GM11168 (cell line): ENCODE measurements at regions not wholly inside any gene's neighbourhood (a gene's known extent, or its start where the extent isn't known, plus 50 kb on each side); places are given as distances from the start of the nearest gene placed in this dataset.
"Not testable (repeated sequence)": the region's sequence is repeated elsewhere in the genome, so short reads cannot be mapped to it uniquely, and the experiment has no call there.

Source experiments
- in situ Hi-C: fragments of 300-500 bp; cut with MboI; formaldehyde crosslinking; loops from one replicate; pipeline ENCODE4 v1.12.0; 2022; ENCODE audit warnings: low sequenced_read_pairs; ENCODE audit not compliant: unreplicated experiment

DNA sequence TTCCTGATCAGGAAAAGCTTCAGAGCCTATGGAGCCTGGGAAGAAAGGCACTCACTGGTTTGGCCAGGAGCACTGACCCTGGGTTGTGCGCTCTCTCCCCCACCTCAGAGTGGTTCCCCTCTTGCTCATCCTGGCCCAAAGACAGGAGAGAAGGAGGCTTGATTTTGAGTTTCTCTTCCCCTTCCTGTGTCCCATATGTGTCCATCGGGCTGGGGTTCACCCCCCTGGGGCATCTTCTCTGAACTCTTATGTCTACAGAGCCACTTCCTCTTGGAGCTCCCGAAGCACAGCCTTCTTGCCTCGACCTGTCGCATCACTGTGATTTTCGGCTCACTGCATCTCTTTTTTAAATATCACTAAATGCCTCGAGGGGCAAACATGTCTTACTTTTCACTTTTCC, 692.3 kb downstream of the RNF144A start:
- in situ Hi-C loops, result no loop called here

DNA sequence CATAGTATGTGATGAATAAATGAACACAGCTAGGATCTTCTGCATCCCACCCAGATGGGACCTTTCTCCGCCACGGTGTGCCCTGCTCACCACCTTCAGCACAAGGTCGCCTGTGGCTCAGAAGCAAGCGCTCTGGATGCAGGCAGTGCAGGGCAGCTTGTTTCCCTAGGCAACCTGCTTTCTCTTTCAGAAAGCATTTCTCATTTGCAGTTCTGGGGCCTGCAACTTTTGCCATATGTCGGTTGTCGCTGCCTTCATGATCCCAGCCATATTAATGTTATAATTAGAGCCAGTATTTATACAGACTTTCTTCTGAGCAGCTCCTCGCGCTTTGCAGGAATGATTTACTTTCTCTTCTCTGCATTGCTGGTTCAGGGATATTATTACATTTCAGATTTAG, 692.8 kb downstream of the RNF144A start:
- in situ Hi-C loops, result no loop called here

DNA sequence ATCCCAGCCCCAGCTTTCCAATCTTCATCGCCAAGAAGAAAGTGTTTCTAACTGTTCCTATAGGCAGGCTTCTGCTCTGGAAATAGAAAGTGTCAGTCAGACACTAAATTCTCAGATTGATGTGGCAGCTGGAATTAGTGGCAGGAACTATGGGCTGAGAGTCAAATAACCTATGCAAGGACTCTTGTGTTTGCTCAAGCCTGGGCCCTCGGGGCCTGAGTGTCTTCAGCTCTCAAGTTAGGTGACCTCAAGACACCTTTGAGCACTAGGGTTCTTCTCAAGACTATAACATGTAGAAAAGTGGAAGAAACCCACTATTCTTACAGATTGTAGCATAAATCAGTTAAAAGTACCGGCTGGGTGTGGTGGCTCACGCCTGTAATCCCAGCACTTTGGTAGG, 694.5 kb downstream of the RNF144A start:
- in situ Hi-C loops, result no loop called here

DNA sequence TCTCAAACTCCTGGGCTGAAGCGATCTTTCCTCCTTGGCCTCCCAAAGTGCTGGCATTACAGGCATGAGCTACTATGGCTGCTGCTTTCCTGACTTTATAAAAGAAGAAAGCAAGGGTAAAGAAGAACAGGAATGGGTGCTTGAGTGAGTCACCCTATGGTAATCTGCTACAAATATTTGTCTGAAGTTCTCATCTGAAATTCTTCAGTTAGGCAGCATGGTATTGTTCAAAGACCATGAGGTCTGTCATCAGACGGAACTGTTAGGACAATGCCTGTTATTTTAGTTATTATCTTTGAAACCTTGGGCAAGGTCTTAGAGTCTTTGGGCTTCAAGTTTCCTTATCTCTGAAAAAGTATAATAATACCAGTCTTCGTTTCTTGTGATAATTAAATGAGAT, 695.8 kb downstream of the RNF144A start:
- in situ Hi-C loops, result no loop called here

DNA sequence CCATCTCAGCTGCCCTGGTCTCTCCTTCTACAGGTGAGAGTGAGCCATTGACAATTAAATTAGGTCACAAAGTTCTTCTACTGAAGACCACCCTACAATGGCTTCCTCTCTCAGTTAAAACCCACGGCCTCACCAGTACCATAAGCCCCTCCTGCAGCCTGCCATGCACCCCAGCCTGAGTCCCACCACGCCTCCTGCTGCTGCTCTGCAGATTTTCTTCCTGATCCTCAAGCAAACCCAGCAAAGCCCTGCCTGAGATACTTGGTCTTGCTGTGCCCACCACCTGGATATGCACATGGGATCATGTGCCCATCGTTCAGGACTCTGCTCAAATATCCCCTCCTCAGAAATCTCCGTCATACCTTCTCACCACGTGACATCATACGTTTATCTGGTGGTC, 696.6 kb downstream of the RNF144A start:
- in situ Hi-C loops, result no loop called here

DNA sequence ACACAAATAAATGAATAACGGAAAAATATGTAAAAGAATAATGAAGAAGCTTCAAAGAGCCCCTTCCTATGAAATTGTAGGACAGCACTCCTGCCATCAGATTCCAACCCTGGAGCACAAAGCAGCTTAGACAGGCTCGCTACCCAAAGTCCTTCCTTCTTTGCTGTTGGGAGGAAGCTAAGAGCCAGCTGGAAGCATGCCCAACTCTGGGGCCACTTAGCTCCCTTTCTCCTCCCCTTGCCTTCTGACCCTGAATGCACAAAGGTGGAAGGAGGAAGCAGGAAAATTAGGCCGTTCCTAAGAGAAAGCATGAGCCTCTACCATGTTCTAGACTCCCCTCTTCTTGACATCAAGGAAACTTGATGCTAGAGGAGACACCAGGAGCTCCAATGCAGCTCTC, 700.8 kb downstream of the RNF144A start:
- in situ Hi-C loops, result no loop called here

DNA sequence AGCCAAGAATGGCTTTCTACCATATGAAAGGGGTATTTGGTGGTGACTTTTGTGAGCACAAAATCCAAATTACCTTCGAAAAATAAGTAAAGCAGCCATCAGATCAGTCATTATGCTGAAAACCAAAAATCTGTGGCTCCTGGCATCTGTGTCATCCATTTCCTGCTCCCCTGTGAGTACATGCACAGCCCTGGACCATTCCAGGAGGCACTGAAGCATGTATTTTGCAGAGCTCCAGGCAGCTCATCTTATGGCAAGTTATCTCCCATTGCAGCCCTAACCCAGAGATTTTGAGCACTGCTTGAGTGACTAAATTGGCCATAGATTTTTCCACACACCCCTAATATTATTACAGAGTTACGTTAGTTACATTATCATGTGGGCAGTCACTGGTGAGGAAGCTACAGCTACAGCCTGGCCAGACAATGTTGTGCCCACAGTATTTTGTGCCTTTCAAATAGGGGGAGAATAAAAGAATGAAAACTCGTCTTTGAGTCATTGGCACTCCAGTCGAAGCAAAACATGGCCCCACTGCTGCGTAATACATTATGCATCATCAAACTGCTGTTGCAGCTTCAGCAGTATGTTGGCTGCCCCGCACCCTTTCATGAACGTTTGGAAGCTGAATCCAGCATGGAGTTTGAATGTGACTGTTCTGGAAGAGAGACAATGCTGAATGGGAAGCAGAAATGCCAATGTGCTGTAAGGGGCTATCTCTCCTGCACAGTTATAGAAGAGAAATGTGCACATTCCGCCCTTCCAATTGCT, 702.2 kb downstream of the RNF144A start:
- in situ Hi-C loops, result no loop called here

DNA sequence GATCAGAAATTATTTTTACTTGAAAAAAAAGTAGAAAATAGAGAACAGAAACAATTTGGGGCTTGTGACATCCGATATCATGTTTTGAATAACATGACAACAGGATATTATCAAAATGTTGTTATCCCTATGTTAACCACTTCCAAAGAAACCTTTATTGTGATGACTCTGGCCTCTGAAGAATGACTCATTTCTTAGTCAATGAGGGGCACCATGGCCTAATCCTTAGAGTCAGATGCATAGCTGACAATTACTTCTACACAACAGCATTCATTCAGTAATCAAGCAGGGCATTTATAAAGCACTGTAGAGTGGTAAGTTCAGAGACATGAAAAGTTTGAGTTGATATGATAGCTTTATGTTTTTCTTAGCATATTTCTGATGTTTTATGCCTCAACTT, 703.0 kb downstream of the RNF144A start:
- in situ Hi-C loops, result no loop called here

DNA sequence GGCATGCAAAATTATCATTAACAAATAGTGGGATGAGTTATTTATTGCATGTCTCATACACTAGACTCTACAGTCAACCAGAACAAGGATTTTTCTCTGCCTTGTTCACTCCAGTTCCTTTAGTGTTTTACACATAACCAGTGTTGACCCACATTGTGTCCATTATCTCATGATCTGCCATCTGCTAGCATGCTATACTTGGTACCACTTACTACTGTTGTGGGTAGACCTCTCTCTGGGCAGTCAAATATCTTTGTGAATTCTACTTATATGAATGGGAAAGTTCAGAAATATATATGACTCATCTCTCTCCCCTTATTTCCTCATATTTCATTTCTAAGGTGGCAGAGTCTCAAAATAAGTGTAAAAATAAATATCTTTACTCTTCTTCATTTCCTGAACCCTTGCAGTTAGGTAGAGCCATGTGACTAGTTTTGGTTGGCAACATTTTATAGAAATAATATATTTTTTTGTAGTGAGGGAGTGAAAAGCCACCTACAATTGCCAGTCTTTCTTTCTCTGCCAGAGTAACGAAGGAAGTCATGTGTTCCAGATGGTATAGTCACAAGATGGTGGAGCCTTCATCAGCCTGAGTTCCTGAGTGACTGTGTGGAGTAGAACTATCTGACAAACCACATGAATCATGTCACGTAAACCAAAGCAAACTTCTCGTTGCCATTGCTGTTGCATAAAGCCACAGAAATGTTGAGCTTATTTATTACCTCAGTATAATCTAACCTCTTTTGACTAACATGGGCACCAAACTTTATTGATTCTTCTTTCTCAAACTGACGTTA, 704.0 kb downstream of the RNF144A start:
- in situ Hi-C loops, result no loop called here

DNA sequence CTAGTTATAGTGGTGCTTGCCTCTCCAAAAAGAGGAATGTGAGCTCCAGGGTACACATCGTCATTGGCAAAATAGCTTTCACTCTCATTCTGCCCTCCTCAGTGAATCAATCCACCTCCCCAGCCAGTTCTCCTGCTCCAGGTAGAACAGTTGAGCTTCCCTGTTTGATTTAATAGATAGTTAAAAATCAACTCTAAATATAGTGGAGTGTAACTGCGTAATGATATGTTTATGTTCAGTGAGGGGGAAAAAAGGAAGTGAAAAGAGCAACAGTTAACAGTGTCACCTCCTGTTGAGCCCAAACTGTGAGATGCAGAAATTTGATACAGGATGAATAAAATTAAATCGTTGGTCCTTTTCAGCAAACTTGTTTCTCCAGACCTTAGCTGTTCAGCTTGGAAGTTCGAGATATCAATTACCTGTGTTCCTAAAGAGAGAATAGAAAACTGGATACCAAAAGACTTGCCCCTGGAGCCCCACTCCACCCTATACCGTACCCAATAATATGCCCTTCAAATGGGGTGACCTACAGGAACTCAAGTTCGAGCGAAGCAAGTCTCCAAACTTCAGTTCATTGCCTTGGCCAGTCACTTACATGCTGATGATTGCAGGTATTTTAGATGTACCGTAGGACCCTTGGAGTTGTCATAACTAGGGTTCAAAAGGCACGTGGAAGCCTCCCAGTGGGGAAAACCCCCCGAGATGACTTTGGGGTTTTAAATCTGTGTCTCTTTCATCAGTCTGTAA, 708.4 kb downstream of the RNF144A start:
- in situ Hi-C loops, result no loop called here

DNA sequence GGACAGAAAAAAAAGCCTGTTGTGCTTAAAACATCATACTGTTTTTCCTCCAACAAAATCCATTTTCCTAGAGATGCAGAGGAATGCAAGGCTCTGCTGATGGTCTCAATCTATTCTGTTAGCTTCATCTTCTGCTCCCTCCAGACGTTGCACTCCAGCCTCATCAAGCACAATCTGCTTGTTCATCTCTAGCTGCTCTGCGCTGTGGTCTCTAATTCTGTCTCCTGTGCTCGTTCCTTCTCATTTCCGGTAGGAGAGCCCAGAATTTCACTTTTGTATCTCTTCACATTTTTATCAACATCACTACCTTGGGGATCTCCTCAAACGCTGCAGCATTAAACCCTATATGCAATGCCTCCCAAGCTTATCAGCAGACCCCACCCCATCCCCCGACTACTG, 708.9 kb downstream of the RNF144A start:
- in situ Hi-C loops, result no loop called here

DNA sequence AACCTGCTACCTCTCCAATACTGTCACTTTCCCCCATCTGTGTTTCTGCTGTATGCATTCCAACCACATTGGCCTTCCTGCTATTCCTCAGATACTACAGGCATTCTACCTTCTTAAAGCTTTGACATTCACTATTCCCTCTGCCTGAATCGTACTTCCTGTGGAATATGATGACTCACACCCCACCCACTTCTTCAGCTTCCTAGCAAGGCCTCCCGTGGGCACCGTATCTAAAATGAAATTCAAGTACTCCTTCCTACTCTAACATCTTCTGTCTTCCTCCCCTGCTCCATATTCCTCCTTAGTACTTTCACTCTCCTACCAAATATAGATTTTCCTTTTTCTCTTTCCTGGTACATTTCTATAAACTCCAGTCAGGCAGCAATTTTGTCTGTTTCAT, 710.4 kb downstream of the RNF144A start:
- in situ Hi-C loops, result no loop called here

DNA sequence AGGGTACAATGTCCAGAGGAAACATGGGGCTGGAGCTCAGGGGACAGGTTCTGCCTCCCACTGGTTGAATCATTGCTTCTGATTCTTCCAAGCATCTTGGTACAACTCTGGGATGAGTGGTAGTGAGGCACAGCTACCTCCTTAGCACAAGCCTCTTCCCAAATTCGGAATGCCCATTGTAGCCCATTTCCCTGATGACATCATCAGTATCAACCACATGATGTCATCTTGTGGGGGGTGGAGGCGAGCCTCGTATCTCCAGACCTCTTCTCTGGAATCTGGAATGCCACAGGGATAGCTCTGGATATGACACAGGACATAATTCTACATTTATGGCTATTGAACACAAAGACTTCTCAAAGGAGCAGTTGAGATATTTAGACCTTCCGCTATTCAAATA, 715.2 kb downstream of the RNF144A start:
- in situ Hi-C loops, result no loop called here

DNA sequence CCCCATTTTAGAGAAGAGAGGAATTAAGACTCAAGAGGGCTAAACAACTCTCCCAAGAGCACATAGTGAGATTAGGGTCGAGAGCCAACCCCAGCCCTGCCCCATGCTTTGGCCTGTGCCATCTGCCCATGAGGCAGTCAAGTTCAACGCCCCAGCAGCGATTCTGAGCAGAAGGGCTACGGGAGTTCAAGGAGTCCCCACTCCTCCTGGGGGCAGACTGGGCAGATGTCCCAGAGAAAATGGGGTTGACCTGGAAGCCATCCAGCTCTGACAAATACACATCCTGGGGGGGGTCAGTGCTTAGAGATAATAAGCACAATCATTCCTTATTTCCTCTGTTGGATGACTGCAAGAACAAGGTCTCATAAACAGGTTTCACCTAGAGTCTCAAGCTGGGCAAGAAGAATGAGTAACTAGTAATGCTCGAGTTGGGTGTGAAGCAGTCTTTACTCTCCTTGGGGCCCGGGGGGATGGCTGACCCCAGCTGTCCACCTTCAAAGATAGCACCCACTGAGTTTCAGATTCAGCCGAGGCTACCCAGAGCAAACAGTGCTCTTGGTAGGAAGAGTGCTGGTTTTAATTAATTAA, 716.4 kb downstream of the RNF144A start:
- in situ Hi-C loops, result no loop called here

DNA sequence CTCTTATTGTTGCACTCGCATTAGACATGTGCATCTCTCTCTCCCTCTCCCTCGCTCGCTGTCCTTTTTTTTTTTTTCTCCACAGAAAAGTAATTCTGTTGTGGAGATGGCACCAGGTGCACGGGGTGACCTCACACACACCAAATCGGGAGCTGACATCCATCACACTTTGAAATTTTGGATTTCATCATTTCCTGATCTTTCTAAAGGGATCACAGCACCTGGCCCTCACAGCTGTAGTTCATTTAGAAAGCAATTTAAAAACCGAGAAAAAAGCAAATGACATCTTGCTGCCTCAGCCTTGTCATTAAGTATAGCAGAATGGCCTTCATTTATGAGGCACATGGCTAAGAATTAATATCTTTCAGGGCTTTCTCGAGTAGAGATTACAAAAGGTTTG, 717.2 kb downstream of the RNF144A start:
- in situ Hi-C loops, result no loop called here

DNA sequence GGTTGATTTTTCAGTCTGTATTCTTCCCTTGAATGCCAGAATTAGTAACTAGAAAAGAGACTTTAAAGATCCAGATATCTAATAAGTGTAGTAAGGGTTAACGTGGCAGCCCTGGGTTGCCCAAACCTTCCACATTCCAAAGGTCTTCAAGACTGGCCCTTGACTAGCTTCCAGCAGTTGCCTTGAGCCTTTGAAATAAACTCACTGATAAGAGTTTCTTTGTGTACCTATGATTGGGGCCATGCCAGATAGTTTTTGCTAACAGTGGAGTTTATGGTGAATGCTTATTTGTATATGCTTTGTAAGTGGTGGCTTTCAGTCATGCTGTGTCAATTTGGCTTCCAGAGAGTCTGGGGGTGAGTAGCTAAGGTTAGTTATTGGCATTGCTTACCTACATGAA, 722.3 kb downstream of the RNF144A start:
- in situ Hi-C loops, result no loop called here

DNA sequence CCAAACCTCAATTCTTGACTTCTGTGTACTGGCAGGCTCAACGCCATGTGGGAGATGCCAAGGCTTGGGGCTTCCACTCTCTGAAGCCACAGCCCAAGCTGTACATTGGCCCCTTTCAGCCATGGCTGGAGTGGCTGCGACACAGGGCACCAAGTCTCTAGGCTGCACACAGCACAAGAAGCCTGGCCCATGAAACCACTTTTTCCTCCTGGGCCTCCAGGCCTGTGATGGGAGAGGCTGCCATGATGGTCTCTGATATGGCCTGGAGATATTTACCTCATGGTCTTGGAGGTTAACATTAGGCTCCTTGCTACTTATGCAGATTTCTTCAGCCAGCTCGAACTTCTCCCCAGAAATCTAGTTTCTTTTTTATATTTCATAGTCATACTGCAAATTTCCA, 724.1 kb downstream of the RNF144A start:
- in situ Hi-C loops, result not testable (repeated sequence)

DNA sequence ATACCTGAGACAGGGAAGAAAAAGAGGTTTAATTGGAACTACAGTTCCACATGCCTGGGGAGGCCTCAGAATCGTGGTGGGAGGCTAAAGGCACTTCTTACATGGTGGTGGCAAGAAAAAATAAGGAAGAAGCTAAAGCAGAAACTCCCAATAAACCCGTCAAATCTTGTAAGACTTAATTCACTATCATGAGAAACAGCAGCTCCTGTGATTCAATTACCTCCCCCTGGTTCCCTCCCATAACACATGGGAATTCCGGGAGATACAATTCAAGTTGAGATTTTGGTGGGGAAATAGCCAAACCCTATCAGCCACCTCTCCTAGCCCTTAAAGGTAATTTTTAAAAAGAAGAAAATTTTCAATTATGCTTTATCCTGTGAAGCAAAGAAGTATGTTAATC, 728.8 kb downstream of the RNF144A start:
- in situ Hi-C loops, result no loop called here

DNA sequence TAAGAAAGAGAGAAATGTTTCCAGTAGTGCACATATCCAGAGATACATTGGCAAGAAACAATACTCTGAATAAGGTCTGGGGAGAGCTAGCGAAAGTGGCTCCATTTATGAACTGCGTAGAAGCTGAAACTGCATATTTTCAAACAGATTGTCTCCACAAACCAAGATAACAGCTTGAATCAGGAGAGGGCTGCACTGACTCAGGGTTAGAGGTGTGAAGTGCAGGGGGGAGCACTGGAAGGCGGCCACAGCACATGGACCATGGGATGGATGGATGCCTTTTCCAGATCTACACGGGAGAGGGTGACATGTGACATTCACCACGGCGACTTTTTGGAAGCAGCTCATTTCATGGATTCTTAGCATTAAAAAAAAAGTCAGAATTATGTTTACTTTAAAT, 729.4 kb downstream of the RNF144A start:
- in situ Hi-C loops, result no loop called here

DNA sequence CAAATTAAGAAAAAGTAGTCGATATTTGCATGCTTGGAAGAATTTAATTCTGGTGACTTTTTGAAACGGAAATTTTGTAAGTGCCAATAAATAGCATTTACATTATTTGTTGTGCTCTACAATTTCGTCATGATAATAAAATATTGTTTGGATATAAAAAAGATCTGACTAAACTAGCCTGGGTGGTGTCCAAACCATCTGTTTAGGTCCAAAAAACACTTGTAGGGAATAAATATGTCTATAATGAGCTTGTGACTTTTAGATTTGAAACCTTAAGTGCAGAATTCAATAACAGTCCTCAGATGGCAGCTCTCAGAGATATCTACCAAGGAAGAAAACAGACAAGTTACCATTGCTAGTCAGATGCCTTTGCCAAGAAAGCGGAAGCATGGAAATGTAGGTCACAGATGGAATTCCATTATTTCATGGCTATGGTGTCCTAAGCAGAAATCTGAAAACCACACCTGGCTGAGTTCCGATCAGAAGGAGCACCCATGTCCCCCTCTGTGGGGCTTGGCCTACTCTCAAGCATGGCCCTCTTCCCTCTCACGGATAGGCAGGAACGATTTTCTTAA, 731.1 kb downstream of the RNF144A start:
- in situ Hi-C loops, result no loop called here
